RWPE1 (cell line): ENCODE measurements at regions not wholly inside any gene's neighbourhood (a gene's known extent, or its start where the extent isn't known, plus 50 kb on each side); places are given as distances from the start of the nearest gene placed in this dataset.

Source experiments
- CTCF ChIA-PET: fragments of 350-600 bp; sonication (Branson Sonifier 250); formaldehyde crosslinking; extraction: SDS; loops from one replicate; lab custom pipeline; 2021; lab: Yijun Ruan, JAX
- POLR2A ChIA-PET: fragments of 400-600 bp; formaldehyde crosslinking; extraction: SDS; loops from one replicate; lab custom pipeline; 2020; ENCODE audit warnings: antibody characterized with exemption; ENCODE audit not compliant: low non-redundant PET; lab: Yijun Ruan, JAX
- DNase-seq: peaks from one replicate; pipeline ENCODE4 v3.0.0; 2012; ENCODE audit warnings: low spot score
- H3K27ac ChIP-seq: fragments of 450-650 bp; 2 replicates; pipeline ENCODE4 v1.5.1; 2017
- CTCF ChIP-seq: fragments of 450-650 bp; conservative IDR thresholded peaks from 2 replicates; pipeline ENCODE4 v1.5.1; 2017; ENCODE audit warnings: low read depth, mild to moderate bottlenecking

- no peak for DNase-seq
- TF ChIP-seq CTCF: no peak
- ChIA-PET POLR2A (no interaction called here), CTCF (no interaction called here)
- H3K27ac ChIP-seq: no peak overlapping the region
Measured at GRCh38 chr14:98262566-98262965, 1009.4 kb downstream of the BCL11B start.

DNA sequence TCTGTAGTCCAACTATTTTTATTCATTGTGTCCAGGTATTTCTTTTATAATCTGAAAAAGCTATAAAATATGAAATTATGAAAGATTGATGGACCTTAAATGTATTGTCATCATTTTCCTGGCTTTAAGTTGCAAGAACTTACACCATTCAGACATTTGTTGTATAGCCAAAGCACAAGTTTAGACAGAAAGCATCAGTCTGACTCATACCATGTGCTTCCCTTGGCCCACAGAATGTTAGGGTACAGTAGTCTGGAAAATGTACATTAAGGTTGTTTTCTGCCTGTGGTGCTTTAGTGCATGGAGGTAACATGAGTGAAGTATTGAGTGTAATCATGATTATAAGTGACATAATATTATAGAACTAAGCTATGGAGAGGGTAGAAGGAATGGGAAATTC, 1002.5 kb downstream of the BCL11B start:
- H3K27ac ChIP-seq: no peak overlapping the region
- POLR2A ChIA-PET: no interaction called here
- CTCF ChIA-PET: no interaction called here
- no peak for TF ChIP-seq CTCF
- DNase-seq: peak; percentile 18

- DNase-seq: peak; percentile 13
- POLR2A ChIA-PET: no interaction called here
- no peak overlapping the region for H3K27ac ChIP-seq
- no peak for TF ChIP-seq CTCF
- CTCF ChIA-PET: no interaction called here
Measured at GRCh38 chr14:98270201-98270600, 1001.8 kb downstream of the BCL11B start.

GRCh38 chr14:98274596-98274995, 997.4 kb downstream of the BCL11B start:
- ChIA-PET POLR2A (no interaction called here), CTCF (no interaction called here)
- H3K27ac ChIP-seq: no peak overlapping the region
- DNase-seq: no peak
- TF ChIP-seq CTCF: no peak

GRCh38 chr14:98278800-98279199, 993.2 kb downstream of the BCL11B start:
- DNase-seq: no peak
- TF ChIP-seq CTCF: no peak
- CTCF ChIA-PET: no interaction called here
- POLR2A ChIA-PET: no interaction called here
- H3K27ac ChIP-seq: no peak overlapping the region

- CTCF ChIA-PET: no interaction called here
- H3K27ac ChIP-seq: no peak overlapping the region
- POLR2A ChIA-PET: no interaction called here
- no peak for TF ChIP-seq CTCF
- no peak for DNase-seq
Measured at GRCh38 chr14:98280436-98280835, 991.6 kb downstream of the BCL11B start.

DNA sequence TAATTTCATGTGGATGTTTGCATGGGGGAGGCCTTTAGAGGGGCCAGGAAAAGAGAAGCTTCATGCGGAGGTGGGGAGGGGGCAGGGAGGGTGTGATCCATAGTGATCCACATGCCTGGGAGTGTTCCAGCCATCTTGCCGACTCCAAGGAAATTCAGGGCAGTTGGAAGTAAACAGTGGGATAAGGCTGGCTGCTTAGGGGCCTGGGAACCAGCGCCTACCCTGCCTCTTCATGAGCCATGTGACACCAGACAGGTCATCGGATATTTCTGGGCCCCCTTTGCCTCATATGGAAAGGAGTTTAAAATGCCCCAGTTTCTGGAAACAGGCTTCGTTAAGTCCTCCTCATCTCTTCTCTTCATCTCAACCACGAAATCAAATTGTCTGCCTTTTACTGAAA, 983.2 kb downstream of the BCL11B start:
- TF ChIP-seq CTCF: no peak
- no peak for DNase-seq
- no peak overlapping the region for H3K27ac ChIP-seq
- CTCF ChIA-PET: no interaction called here
- POLR2A ChIA-PET: no interaction called here
